Immature natural killer cell (primary cell): ENCODE measurements at regions not wholly inside any gene's neighbourhood (a gene's known extent, or its start where the extent isn't known, plus 50 kb on each side); places are given as distances from the start of the nearest gene placed in this dataset.

Experiments
- DNase-seq, 3 donors: peaks; one replicate each; pipeline ENCODE4 v3.0.0; 2022; ENCODE audit warnings: mixed read lengths in 1 of 3
- H3K27ac Mint-ChIP-seq, 6 donors: one replicate each; pipeline ENCODE4 v1.8.0; 2020; ENCODE audit warnings: mixed read lengths in 6 of 6, mild to moderate bottlenecking in 5 of 6, inconsistent platforms in 4 of 6, moderate library complexity in 3 of 6
- H3K27me3 Mint-ChIP-seq, 3 donors: one replicate each; pipeline ENCODE4 v1.8.0; 2020 to 2021; ENCODE audit warnings: low read depth in 3 of 3, mild to moderate bottlenecking in 3 of 3, mixed read lengths in 3 of 3, moderate library complexity in 3 of 3, inconsistent platforms in 1 of 3
- H3K36me3 Mint-ChIP-seq, 3 donors: one replicate each; pipeline ENCODE4 v1.8.0; 2020; ENCODE audit warnings: mixed read lengths in 3 of 3, inconsistent platforms in 2 of 3, mild to moderate bottlenecking in 2 of 3
- H3K4me1 Mint-ChIP-seq, 2 donors: one replicate each; pipeline ENCODE4 v1.8.0; 2020; ENCODE audit warnings: inconsistent platforms in 2 of 2, mild to moderate bottlenecking in 2 of 2, mixed read lengths in 2 of 2, moderate library complexity in 1 of 2
- H3K4me3 Mint-ChIP-seq, 5 donors: one replicate each; pipeline ENCODE4 v1.8.0; 2020; ENCODE audit warnings: mild to moderate bottlenecking in 5 of 5, mixed read lengths in 5 of 5, inconsistent platforms in 3 of 5, moderate library complexity in 3 of 5
- H3K9me3 Mint-ChIP-seq, 6 donors: one replicate each; pipeline ENCODE4 v1.8.0; 2020; ENCODE audit warnings: mild to moderate bottlenecking in 6 of 6, mixed read lengths in 6 of 6, inconsistent platforms in 4 of 6, moderate library complexity in 3 of 6

GRCh38 chr4:83679254-83679653 lies 143.3 kb downstream of the GPAT3 start:
- Mint-ChIP-seq H3K27me3 (peaks cover 0 to 5% (median 5%) of the 10 kb centered on the region in 3 donors), H3K36me3 (no peaks in the 10 kb centered on the region), H3K27ac (no peak overlapping the region), H3K4me3 (no peak overlapping the region), H3K4me1 (no peaks in the 10 kb centered on the region), H3K9me3 (peaks cover 0 to 2% (median 0%) of the 10 kb centered on the region in 6 donors)
- DNase-seq: no peak

- H3K4me3 Mint-ChIP-seq: no peak overlapping the region
- no peak overlapping the region for H3K27ac Mint-ChIP-seq
- no peak for DNase-seq
- no peaks in the 10 kb centered on the region for H3K36me3 Mint-ChIP-seq
- peaks cover 5% of the 10 kb centered on the region in 3 donors for H3K27me3 Mint-ChIP-seq
- H3K9me3 Mint-ChIP-seq: peaks cover 0 to 2% (median 0%) of the 10 kb centered on the region in 6 donors
- H3K4me1 Mint-ChIP-seq: no peaks in the 10 kb centered on the region
Observed at GRCh38 chr4:83677656-83678055, 141.7 kb downstream of the GPAT3 start.

- no peak overlapping the region for H3K4me3 Mint-ChIP-seq
- no peaks in the 10 kb centered on the region for H3K9me3 Mint-ChIP-seq
- no peak overlapping the region for H3K27ac Mint-ChIP-seq
- peaks cover 0 to 6% of the 10 kb centered on the region in 2 donors for H3K4me1 Mint-ChIP-seq
- DNase-seq: no peak
- H3K27me3 Mint-ChIP-seq: peaks cover 3 to 4% (median 3%) of the 10 kb centered on the region in 3 donors
- no peaks in the 10 kb centered on the region for H3K36me3 Mint-ChIP-seq
Observed at GRCh38 chr4:83664741-83665140, 128.8 kb downstream of the GPAT3 start.

- Mint-ChIP-seq H3K9me3 (no peaks in the 10 kb centered on the region), H3K4me3 (no peak overlapping the region), H3K36me3 (no peaks in the 10 kb centered on the region), H3K4me1 (peaks cover 0 to 6% of the 10 kb centered on the region in 2 donors), H3K27me3 (peaks cover 2 to 3% (median 3%) of the 10 kb centered on the region in 3 donors), H3K27ac (no peak overlapping the region)
- no peak for DNase-seq
Observed at GRCh38 chr4:83664071-83664470, 128.2 kb downstream of the GPAT3 start.

- H3K4me1 Mint-ChIP-seq: peaks cover 0 to 6% of the 10 kb centered on the region in 2 donors
- peaks cover 4 to 6% (median 4%) of the 10 kb centered on the region in 3 donors for H3K27me3 Mint-ChIP-seq
- H3K9me3 Mint-ChIP-seq: no peaks in the 10 kb centered on the region
- no peaks in the 10 kb centered on the region for H3K36me3 Mint-ChIP-seq
- no peak for DNase-seq
- H3K4me3 Mint-ChIP-seq: no peak overlapping the region
- no peak overlapping the region for H3K27ac Mint-ChIP-seq
Observed at GRCh38 chr4:83662204-83662603, 126.3 kb downstream of the GPAT3 start.

- no peak for DNase-seq
- H3K9me3 Mint-ChIP-seq: no peaks in the 10 kb centered on the region
- H3K36me3 Mint-ChIP-seq: no peaks in the 10 kb centered on the region
- H3K27me3 Mint-ChIP-seq: peaks cover 3 to 7% (median 3%) of the 10 kb centered on the region in 3 donors
- H3K4me3 Mint-ChIP-seq: no peak overlapping the region
- no peak overlapping the region for H3K27ac Mint-ChIP-seq
- H3K4me1 Mint-ChIP-seq: peaks cover 0 to 6% of the 10 kb centered on the region in 2 donors
Observed at GRCh38 chr4:83661359-83661758, 125.5 kb downstream of the GPAT3 start.

GRCh38 chr4:83660578-83660977 lies 124.7 kb downstream of the GPAT3 start:
- Mint-ChIP-seq H3K36me3 (no peaks in the 10 kb centered on the region), H3K4me3 (no peak overlapping the region), H3K4me1 (peaks cover 0 to 6% of the 10 kb centered on the region in 2 donors), H3K27me3 (peaks cover 2 to 8% (median 3%) of the 10 kb centered on the region in 3 donors), H3K9me3 (no peaks in the 10 kb centered on the region), H3K27ac (no peak overlapping the region)
- no peak for DNase-seq

- H3K4me1 Mint-ChIP-seq: peaks cover 0 to 6% of the 10 kb centered on the region in 2 donors
- no peak for DNase-seq
- H3K9me3 Mint-ChIP-seq: no peaks in the 10 kb centered on the region
- no peaks in the 10 kb centered on the region for H3K36me3 Mint-ChIP-seq
- H3K27me3 Mint-ChIP-seq: peaks cover 2 to 7% (median 3%) of the 10 kb centered on the region in 3 donors
- H3K4me3 Mint-ChIP-seq: no peak overlapping the region
- H3K27ac Mint-ChIP-seq: no peak overlapping the region
Observed at GRCh38 chr4:83658806-83659205, 122.9 kb downstream of the GPAT3 start.

GRCh38 chr4:83657336-83657735 lies 121.4 kb downstream of the GPAT3 start:
- H3K4me1 Mint-ChIP-seq: peaks cover 0 to 6% of the 10 kb centered on the region in 2 donors
- H3K27ac Mint-ChIP-seq: no peak overlapping the region
- H3K36me3 Mint-ChIP-seq: no peaks in the 10 kb centered on the region
- no peak overlapping the region for H3K4me3 Mint-ChIP-seq
- DNase-seq: no peak
- H3K27me3 Mint-ChIP-seq: peaks cover 2 to 5% (median 3%) of the 10 kb centered on the region in 3 donors
- H3K9me3 Mint-ChIP-seq: no peaks in the 10 kb centered on the region
